ENCODE measurements at regions not wholly inside any gene's neighbourhood (a gene's known extent, or its start where the extent isn't known, plus 50 kb on each side); places are given as distances from the start of the nearest gene placed in this dataset.
"Not testable (repeated sequence)": the region's sequence is repeated elsewhere in the genome, so short reads cannot be mapped to it uniquely, and the experiment has no call there.

GRCh38 chr4:32706893-32707292 is 1986.7 kb downstream of the PCDH7 start:
- H3K36me3 ChIP-seq (ENCODE audit: insufficient read depth, low read length, poor library complexity, severe bottlenecking), result no peaks in the 10 kb centered on the region
- BruUV-seq (replicated peaks), result no TSS peak
- TF ChIP-seq EZH2 (IDR thresholded peaks at IDR 0.05; ENCODE audit: borderline replicate concordance, low read depth, low read length, poor library complexity, severe bottlenecking) (no peak), CTCF (conservative IDR thresholded peaks at IDR 0.05; ENCODE audit: low read depth, low read length) (no peak)
- DNase-seq (ENCODE audit: low spot score), result no peak
- no peaks in the 10 kb centered on the region for H3K4me1 ChIP-seq (ENCODE audit: insufficient read depth, low read length, poor library complexity, severe bottlenecking)
- H3K27me3 ChIP-seq (replicated peaks; ENCODE audit: insufficient read depth, low read depth, low read length, poor library complexity), result no peaks in the 10 kb centered on the region
- ChIA-PET CTCF (no interaction called here), POLR2A (ENCODE audit: low non-redundant PET) (no interaction called here)
- no peak overlapping the region for H3K4me3 ChIP-seq (ENCODE audit: low read depth, low read length, poor library complexity, severe bottlenecking)
- no peaks in the 10 kb centered on the region for H3K9me3 ChIP-seq (ENCODE audit: low read depth, low read length, poor library complexity, severe bottlenecking)
- intact Hi-C loops (cut with micrococcal nuclease; ENCODE audit: unreplicated experiment), result no loop called here
- H3K27ac ChIP-seq (ENCODE audit: low read depth, low read length, poor library complexity, severe bottlenecking), result no peak overlapping the region

GRCh38 chr4:32716090-32716620 is 1996.0 kb downstream of the PCDH7 start:
- CTCF ChIA-PET; POLR2A ChIA-PET (ENCODE audit: low non-redundant PET); H3K9me3 ChIP-seq (ENCODE audit: low read depth, low read length, poor library complexity, severe bottlenecking); H3K27me3 ChIP-seq (replicated peaks; ENCODE audit: insufficient read depth, low read depth, low read length, poor library complexity); H3K36me3 ChIP-seq (ENCODE audit: insufficient read depth, low read length, poor library complexity, severe bottlenecking); H3K27ac ChIP-seq (ENCODE audit: low read depth, low read length, poor library complexity, severe bottlenecking); H3K4me3 ChIP-seq (ENCODE audit: low read depth, low read length, poor library complexity, severe bottlenecking); H3K4me1 ChIP-seq (ENCODE audit: insufficient read depth, low read length, poor library complexity, severe bottlenecking); intact Hi-C loops (cut with micrococcal nuclease; ENCODE audit: unreplicated experiment); BruUV-seq (replicated peaks); DNase-seq (ENCODE audit: low spot score): not testable (repeated sequence)

- H3K27me3 ChIP-seq (replicated peaks; ENCODE audit: insufficient read depth, low read depth, low read length, poor library complexity), result no peaks in the 10 kb centered on the region
- intact Hi-C loops (cut with micrococcal nuclease; ENCODE audit: unreplicated experiment), result no loop called here
- TF ChIP-seq EZH2 (IDR thresholded peaks at IDR 0.05; ENCODE audit: borderline replicate concordance, low read depth, low read length, poor library complexity, severe bottlenecking) (no peak), CTCF (conservative IDR thresholded peaks at IDR 0.05; ENCODE audit: low read depth, low read length) (no peak)
- BruUV-seq (replicated peaks), result no TSS peak
- H3K9me3 ChIP-seq (ENCODE audit: low read depth, low read length, poor library complexity, severe bottlenecking), result no peaks in the 10 kb centered on the region
- DNase-seq (ENCODE audit: low spot score), result no peak
- no peaks in the 10 kb centered on the region for H3K4me1 ChIP-seq (ENCODE audit: insufficient read depth, low read length, poor library complexity, severe bottlenecking)
- no peaks in the 10 kb centered on the region for H3K36me3 ChIP-seq (ENCODE audit: insufficient read depth, low read length, poor library complexity, severe bottlenecking)
- no peak overlapping the region for H3K27ac ChIP-seq (ENCODE audit: low read depth, low read length, poor library complexity, severe bottlenecking)
- H3K4me3 ChIP-seq (ENCODE audit: low read depth, low read length, poor library complexity, severe bottlenecking), result no peak overlapping the region
- ChIA-PET POLR2A (ENCODE audit: low non-redundant PET) (no interaction called here), CTCF (no interaction called here)
These were observed 2015.9 kb downstream of the PCDH7 start for GRCh38 chr4:32735856-32736590.

- ChIA-PET CTCF (no interaction called here), POLR2A (ENCODE audit: low non-redundant PET) (no interaction called here)
- Histone ChIP-seq H3K27ac (ENCODE audit: low read depth, low read length, poor library complexity, severe bottlenecking) (no peak overlapping the region), H3K27me3 (replicated peaks; ENCODE audit: insufficient read depth, low read depth, low read length, poor library complexity) (no peaks in the 10 kb centered on the region), H3K4me1 (ENCODE audit: insufficient read depth, low read length, poor library complexity, severe bottlenecking) (no peaks in the 10 kb centered on the region), H3K9me3 (ENCODE audit: low read depth, low read length, poor library complexity, severe bottlenecking) (no peaks in the 10 kb centered on the region), H3K36me3 (ENCODE audit: insufficient read depth, low read length, poor library complexity, severe bottlenecking) (no peaks in the 10 kb centered on the region), H3K4me3 (ENCODE audit: low read depth, low read length, poor library complexity, severe bottlenecking) (no peak overlapping the region)
- no TSS peak for BruUV-seq (replicated peaks)
- no peak for DNase-seq (ENCODE audit: low spot score)
- intact Hi-C loops (cut with micrococcal nuclease; ENCODE audit: unreplicated experiment), result no loop called here
- TF ChIP-seq CTCF (conservative IDR thresholded peaks at IDR 0.05; ENCODE audit: low read depth, low read length), result no peak
- TF ChIP-seq EZH2 (IDR thresholded peaks at IDR 0.05; ENCODE audit: borderline replicate concordance, low read depth, low read length, poor library complexity, severe bottlenecking), result no peak
These were observed 2024.0 kb downstream of the PCDH7 start for GRCh38 chr4:32744211-32744610.
